Esophagus muscularis mucosa (tissue), 3 donors: ENCODE measurements at regions not wholly inside any gene's neighbourhood (a gene's known extent, or its start where the extent isn't known, plus 50 kb on each side); places are given as distances from the start of the nearest gene placed in this dataset.

Source experiments
- CTCF ChIP-seq, 3 experiments: fragments of 200-600 bp in 2 of 3; fragments of 450-650 bp in 1 of 3; sonication (generic) in 2 of 3; IDR thresholded peaks; one replicate each; pipeline ENCODE4 v1.5.1; 2017 to 2019; ENCODE audit warnings: antibody characterized with exemption in 3 of 3, mild to moderate bottlenecking in 2 of 3, moderate library complexity in 1 of 3
- POLR2A ChIP-seq: fragments of 450-650 bp; IDR thresholded peaks from one replicate; pipeline ENCODE4 v1.6.1; 2017; ENCODE audit warnings: antibody characterized with exemption, moderate library complexity, mild to moderate bottlenecking, low read depth

- no peak for TF ChIP-seq CTCF (IDR thresholded peaks at IDR 0.05)
- TF ChIP-seq POLR2A = no peak
Observed at GRCh38 chr13:90839061-90839460, 508.4 kb upstream of the MIR17HG start.
